ENCODE measurements at regions not wholly inside any gene's neighbourhood (a gene's known extent, or its start where the extent isn't known, plus 50 kb on each side); places are given as distances from the start of the nearest gene placed in this dataset.

DNA sequence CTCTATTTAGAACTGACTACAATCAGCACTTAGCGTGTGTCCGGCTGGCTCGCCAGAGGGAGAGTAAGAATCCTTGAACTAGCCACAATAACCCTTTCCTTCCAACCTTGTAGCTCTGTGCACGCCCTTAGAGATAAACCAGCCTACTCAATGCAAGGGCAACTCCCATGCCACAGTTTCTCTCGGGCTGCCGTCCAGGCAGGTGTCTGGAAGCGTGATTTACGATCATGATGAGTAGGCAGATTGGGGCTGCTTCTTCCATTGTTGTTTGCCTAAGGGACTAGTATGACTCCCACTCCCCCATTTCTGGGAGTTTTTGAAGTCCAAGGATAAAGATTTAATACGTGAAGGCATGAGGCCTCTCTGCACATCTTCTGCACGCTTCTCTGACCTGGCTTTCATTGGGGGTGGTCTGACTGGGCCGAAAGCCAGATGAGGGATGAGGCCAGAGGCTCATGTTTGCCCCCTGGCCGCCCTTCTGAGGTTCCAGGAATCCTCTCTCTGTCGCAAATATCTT lies 134.0 kb upstream of the MYO10 start:
- no peaks in the 10 kb centered on the region for H3K27me3 ChIP-seq
- no peak overlapping the region for H3K4me3 ChIP-seq
- no peaks in the 10 kb centered on the region for H3K9me3 ChIP-seq (ENCODE audit: low read depth)
- DNase-seq (ENCODE audit: low read depth in 1 of 2, low spot score in 1 of 2), result peak in 1 of 2 donors; percentile 38
- H3K36me3 ChIP-seq, result no peaks in the 10 kb centered on the region
- TF ChIP-seq, protein P1, sequence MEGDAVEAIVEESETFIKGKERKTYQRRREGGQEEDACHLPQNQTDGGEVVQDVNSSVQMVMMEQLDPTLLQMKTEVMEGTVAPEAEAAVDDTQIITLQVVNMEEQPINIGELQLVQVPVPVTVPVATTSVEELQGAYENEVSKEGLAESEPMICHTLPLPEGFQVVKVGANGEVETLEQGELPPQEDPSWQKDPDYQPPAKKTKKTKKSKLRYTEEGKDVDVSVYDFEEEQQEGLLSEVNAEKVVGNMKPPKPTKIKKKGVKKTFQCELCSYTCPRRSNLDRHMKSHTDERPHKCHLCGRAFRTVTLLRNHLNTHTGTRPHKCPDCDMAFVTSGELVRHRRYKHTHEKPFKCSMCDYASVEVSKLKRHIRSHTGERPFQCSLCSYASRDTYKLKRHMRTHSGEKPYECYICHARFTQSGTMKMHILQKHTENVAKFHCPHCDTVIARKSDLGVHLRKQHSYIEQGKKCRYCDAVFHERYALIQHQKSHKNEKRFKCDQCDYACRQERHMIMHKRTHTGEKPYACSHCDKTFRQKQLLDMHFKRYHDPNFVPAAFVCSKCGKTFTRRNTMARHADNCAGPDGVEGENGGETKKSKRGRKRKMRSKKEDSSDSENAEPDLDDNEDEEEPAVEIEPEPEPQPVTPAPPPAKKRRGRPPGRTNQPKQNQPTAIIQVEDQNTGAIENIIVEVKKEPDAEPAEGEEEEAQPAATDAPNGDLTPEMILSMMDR (IDR thresholded peaks at IDR 0.05; ENCODE audit: low read depth, low read length), result no peak
- H3K27ac ChIP-seq, result no peak overlapping the region
- peaks cover 6% of the 10 kb centered on the region for H3K4me1 ChIP-seq (ENCODE audit: low read depth)

GRCh38 chr5:17070647-17071046 lies 134.6 kb upstream of the MYO10 start:
- H3K4me3 ChIP-seq, result no peak overlapping the region
- no peaks in the 10 kb centered on the region for H3K9me3 ChIP-seq (ENCODE audit: low read depth)
- TF ChIP-seq, protein P1 (IDR thresholded peaks at IDR 0.05; ENCODE audit: low read depth, low read length), result no peak
- peaks cover 6% of the 10 kb centered on the region for H3K4me1 ChIP-seq (ENCODE audit: low read depth)
- H3K27me3 ChIP-seq, result no peaks in the 10 kb centered on the region
- H3K36me3 ChIP-seq, result no peaks in the 10 kb centered on the region
- no peak for DNase-seq (ENCODE audit: low read depth in 1 of 2, low spot score in 1 of 2)
- H3K27ac ChIP-seq, result no peak overlapping the region

GRCh38 chr5:17075236-17075635 lies 139.1 kb upstream of the MYO10 start:
- no peak overlapping the region for H3K4me3 ChIP-seq
- no peaks in the 10 kb centered on the region for H3K36me3 ChIP-seq
- H3K9me3 ChIP-seq (ENCODE audit: low read depth), result no peaks in the 10 kb centered on the region
- H3K27me3 ChIP-seq, result no peaks in the 10 kb centered on the region
- no peak overlapping the region for H3K27ac ChIP-seq
- no peak for DNase-seq (ENCODE audit: low read depth in 1 of 2, low spot score in 1 of 2)
- H3K4me1 ChIP-seq (ENCODE audit: low read depth), result no peaks in the 10 kb centered on the region
- TF ChIP-seq, protein P1 (IDR thresholded peaks at IDR 0.05; ENCODE audit: low read depth, low read length), result no peak

GRCh38 chr5:17076272-17076671 lies 140.2 kb upstream of the MYO10 start:
- no peak for DNase-seq (ENCODE audit: low read depth in 1 of 2, low spot score in 1 of 2)

GRCh38 chr5:17077440-17078233 lies 139.8 kb upstream of the BASP1 start:
- H3K4me3 ChIP-seq, result no peak overlapping the region
- no peaks in the 10 kb centered on the region for H3K4me1 ChIP-seq (ENCODE audit: low read depth)
- H3K36me3 ChIP-seq, result no peaks in the 10 kb centered on the region
- H3K9me3 ChIP-seq (ENCODE audit: low read depth), result no peaks in the 10 kb centered on the region
- H3K27me3 ChIP-seq, result no peaks in the 10 kb centered on the region
- DNase-seq (ENCODE audit: low read depth in 1 of 2, low spot score in 1 of 2), result no peak
- TF ChIP-seq, protein P1 (IDR thresholded peaks at IDR 0.05; ENCODE audit: low read depth, low read length), result no peak
- H3K27ac ChIP-seq, result no peak overlapping the region

More at GRCh38 chr5:17076272-17076671, 140.2 kb upstream of the MYO10 start:
- Histone ChIP-seq H3K27ac (no peak overlapping the region), H3K4me3 (no peak overlapping the region), H3K27me3 (no peaks in the 10 kb centered on the region), H3K36me3 (no peaks in the 10 kb centered on the region), H3K4me1 (ENCODE audit: low read depth) (no peaks in the 10 kb centered on the region), H3K9me3 (ENCODE audit: low read depth) (no peaks in the 10 kb centered on the region)
- TF ChIP-seq, protein P1 (IDR thresholded peaks at IDR 0.05; ENCODE audit: low read depth, low read length), result no peak

Data from cardiac muscle cell (in vitro differentiated cells and primary cell).